ENCODE measurements at regions not wholly inside any gene's neighbourhood (a gene's known extent, or its start where the extent isn't known, plus 50 kb on each side); places are given as distances from the start of the nearest gene placed in this dataset.
"Not testable (repeated sequence)": the region's sequence is repeated elsewhere in the genome, so short reads cannot be mapped to it uniquely, and the experiment has no call there.

DNA sequence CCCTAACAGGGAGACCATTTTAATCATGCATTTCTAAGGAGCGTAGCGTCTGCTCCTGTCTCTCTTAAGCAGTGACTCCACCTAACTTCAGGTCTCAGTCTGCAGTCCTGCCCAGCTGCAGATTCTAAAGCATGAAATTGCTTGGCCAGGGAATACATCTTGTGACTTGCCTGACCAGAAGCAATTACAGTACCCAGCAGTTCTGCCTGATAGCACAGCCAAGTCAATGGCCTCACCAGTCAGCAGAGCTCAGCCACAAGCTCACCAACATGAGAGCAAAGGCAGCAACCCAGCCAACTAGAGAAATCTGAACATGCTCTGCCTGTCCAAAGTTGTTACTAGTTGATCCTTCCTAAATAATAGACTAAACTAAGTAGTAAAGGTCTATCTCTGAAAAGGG is 2011.9 kb upstream of the PCDH10 start:
- no peak for DNase-seq

DNA sequence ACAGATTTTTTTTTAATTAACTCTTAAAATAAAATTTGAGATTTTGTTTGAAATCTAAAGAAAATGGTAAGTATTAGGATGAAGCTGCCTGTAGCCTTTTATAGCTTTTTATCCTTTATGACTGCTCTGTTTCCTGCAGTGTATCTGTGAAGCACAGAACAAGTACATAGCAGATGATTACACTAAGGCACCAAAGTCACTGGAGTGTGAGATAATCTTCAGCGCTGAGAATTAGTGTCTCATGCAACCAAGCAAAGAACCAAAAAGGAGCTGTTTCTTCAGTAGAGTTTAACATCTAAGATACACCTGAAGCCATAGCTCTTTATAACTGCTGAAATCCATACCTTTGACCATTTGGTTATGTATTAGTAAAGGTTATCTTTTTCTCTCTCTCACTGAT is 1989.8 kb upstream of the PCDH10 start:
- DNase-seq, result no peak

DNA sequence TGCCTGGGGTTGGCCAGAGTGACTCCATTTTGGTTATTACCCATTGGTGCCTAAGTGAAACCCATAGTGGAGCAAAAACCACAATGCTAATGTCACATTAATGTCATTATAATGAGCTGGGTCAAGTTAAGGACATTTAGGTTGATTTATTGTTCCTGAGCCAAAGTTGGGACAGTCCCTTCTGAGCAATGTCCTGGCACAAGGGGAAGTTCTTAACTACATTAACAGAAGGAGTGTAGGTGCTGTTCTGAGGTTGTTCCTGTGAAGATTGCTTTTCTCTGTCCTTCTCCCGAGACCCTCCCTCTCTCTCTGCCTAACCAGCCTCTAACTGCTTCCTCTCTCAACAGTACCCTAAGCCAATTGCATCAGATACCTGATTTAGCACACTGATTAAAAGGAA is 1956.8 kb upstream of the PCDH10 start:
- DNase-seq, result no peak

DNA sequence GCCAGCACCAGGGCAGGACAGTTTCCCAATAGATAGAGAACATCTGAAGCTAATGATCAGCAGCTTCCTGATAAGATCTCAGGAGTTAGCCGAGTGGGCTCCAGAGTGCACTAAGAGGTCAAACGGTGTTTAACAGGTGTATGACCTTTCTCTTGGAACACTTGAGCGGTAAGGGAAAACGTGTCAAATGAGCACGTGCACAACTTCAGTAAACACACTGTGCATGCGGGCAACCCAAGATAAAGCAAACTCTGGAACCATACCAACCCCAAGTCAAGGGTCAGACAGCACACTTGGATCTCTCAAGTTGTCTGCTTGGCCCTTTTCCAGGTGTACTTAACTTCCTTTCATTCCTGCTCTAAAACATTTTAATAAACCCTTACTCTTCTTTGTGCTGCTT is 1941.5 kb upstream of the PCDH10 start:
- no peak for DNase-seq

DNA sequence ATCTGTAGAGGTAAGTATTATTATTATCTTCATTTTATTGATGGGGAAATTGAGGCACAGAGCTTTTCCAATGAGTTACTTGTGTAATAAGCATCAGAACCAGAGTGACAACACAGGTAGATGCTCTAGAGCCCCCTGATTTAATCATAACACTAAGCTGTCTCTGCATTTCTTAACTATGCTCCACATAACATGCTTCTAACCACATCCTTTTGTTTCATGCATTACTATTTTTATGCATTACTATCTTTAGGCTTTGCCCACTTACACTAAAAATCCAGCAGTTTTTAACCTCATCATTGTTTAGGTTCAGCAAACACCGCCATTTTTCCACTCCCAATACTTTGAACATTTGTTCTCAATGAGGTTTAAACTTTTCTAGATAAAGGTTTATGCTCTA is 1900.8 kb upstream of the PCDH10 start:
- DNase-seq, result no peak

DNA sequence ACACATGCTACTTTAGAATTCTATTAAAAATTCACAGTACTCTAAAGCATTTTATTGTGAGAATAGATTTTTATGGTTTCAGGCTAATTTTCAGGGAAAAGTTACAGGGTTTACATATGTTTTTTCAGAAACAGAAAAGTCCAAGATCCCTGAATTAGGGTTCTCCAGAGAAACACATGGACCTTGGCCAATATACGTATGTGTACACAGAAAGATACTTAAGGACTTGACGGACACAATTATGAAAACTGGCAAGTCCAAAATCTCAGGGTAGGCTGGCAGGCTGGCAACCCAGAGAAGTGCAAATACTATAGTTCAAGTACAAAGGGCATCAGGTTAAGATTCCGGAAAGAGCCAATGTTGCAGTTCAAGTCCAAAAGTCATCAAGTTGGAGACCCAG is 1897.8 kb upstream of the PCDH10 start:
- no peak for DNase-seq

DNA sequence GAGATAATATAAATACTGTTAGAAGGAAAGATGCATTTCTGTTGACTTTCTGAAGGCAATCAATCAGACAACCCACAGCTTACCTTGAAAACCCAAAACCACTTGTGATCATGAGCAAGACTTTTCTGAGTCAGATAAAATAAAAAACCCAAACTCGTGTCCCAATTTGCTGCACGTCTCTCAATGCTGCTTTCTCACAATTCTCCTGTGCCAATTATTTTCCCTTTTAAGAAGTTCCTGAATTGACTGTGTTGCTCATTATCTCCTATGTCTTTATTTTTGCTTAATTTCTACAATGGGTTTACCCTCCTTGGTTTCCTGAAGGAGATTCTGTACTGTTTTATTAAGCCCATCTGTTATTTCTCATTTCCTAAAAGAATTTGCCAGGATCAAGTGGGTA is 1891.9 kb upstream of the PCDH10 start:
- DNase-seq, result no peak

DNA sequence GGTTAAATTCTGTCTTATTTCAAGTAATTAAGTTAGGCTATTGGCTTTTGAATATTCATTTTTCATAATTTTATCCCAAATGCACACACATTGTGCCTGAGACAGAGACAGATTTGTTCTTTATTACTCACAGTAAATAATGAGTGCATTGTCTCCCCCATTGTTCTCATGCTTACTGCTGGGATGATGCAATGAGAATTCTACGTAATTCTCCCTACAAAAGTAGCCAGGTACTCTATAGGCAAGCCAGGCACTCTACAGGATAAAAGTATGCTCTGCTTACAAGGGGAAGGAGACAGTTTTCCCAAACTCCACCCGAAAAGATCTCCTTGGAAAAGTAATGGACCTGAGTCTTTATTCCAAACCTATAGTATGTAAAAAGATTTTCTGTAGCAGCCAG is 1890.7 kb upstream of the PCDH10 start:
- no peak for DNase-seq

DNA sequence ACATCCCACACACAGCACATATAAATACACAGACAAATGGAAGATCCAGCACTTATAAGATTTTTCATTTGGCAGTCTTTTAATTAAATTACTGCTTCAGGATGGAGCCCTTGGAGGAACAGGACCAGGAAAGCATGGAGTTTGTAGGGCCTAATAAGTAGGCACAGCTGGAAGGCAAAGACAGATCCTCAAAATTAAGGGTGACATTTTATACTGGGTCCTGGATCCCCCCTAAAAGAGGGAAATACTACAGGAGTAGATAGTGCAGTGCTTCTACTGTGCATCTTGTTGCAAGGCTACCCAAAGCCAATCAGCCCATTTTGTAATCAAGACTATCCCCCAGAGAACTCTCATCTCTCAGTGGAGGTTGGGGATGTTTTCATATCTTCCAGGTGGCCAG is 1860.7 kb upstream of the PCDH10 start:
- DNase-seq, result no peak

DNA sequence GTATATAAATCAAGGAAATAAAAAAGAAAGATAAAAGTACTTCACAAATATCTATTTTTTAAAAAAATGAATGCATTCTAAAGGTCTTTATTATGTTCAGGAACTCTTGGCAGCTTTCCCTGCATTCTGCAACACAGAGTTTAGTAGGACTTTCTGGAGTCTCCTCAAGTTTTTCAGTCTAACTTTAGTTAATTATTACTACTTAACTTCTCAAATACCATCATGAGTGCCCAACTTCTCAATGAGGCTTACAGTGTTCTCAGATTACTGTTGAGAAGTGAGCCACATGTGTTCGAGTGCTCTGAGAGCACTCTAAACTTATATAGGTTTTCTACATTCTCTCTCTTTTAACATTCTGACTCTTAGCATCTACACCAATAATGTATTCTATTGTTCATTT is 1852.9 kb upstream of the PCDH10 start:
- DNase-seq, result no peak

DNA sequence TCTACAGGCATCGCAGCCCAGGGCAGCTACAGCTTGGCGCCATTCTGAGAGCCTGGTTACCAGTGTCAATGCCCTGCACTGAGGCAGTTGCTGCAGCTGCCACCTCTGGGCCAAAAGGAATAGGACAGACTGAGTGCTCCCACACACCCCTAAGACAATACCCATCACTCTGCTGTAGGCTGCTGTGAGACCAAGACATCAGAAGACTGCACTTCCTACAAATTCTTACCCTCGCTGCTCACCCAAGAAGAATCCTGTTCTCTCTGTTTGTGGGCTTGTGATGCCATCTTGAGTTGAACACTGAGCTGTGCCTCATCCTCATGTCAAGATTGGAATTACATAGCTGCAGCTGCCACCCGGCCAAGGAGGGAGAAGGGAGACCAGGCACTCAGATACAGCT is 1847.0 kb upstream of the PCDH10 start:
- DNase-seq, result no peak

DNA sequence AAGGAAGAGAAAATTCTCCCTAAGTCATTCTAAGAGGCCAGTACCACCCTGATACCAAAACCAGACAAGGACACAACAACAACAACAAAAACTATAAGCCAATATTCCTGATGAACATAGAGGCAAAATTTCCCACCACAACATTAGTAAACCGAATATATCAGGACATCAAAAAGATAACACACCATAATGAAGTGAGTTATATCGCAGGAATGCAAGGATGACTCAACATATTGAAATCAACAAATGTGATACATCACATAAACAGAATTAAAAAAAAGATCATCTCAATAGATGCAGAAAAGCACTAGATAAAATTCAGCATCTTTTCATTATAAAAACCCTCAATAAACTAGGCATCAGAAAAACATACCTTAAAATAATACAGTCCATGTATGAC is 1844.4 kb upstream of the PCDH10 start:
- no peak for DNase-seq

DNA sequence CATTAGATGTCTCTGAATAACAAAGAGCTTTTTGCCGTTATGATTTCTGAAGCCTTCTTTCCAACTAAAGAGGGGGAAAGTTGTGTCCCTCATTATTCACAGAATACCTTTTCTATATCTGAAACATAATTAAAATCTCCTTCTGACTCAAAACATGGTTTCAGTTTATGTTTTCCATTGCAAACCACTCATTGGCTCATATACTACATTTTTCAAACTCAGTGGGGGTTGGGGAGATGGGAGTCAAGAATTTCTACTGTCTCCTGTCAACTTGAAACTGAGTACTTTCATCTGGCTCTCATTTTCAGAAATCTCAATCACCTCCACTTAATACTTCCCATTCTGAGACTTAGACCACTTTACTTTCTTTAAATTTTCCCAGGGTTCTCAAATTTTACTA is 1839.5 kb upstream of the PCDH10 start:
- DNase-seq, result no peak

DNA sequence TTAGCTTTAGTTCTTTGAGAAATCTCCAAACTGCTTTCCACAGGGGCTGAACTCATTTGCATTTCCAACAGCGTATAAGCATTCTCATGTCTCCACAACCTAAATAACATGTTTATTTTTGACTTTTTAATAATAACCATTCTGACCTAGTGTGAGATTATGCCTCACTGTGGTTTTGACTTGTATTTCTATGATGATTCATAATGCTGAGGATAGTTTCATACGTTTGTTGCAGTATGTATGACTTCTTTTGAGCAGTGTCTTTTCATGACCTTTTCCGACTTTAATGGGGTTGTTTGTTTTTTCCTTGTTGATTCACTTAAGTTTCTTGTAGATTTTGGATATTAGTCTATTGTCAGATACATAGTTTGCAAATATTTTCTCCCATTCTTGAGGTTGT is 1833.0 kb upstream of the PCDH10 start:
- DNase-seq, result no peak

DNA sequence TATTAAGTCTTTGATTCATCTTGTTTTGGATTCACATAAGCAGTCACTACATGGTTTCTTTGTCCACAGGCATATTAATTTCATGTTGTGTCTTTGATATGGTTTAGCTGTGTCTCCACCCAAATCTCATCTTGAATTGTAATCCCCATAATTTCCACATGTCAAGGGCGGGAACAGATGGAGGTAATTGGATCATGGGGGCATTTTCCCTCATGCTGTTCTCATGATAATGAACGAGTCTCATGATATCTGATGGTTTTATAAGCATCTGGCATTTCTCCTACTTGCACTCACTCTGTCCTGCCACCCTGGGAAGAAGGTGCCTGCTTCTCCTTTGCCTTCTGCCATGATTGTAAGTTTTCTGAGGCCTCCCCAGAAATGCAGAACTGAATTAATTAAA is 1811.2 kb upstream of the PCDH10 start:
- no peak for DNase-seq

DNA sequence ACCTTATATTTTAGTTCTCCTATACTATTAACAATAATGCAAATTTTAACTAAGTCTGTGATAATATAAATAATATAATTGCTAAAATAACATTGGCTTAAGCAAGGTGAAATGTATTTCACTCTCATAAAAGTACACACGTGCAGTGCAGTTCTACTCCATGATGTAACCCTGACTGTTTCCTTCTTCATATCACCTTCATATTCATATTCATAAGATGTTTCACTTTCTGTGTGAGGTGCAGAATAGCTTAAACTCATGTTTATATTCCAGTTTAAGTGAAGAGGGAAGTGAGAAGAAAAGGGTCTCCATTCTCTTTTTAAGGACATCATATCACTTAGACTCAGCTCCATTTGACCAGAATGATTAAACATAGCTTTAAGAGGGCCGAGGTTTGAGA is 1810.0 kb upstream of the PCDH10 start:
- no peak for DNase-seq

DNA sequence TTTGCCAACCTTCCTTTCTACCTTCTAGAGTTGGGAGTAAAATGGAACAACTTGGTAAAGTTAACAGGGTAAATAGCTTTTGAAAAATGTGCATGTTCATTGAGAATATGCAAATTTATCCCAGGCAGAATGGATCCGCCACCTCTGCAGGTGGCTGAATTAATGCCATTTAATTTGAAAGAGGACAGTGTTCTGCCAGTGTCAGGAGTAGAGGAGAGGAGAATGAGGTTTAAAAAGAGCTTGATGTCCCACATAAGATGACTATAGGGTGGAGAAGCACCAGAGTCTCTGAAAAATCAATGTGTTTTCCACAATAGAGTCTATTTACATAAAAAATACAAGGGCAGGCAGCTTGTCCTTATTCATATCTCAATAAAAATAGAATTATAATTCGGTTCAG is 1804.3 kb upstream of the PCDH10 start:
- DNase-seq, result no peak

DNA sequence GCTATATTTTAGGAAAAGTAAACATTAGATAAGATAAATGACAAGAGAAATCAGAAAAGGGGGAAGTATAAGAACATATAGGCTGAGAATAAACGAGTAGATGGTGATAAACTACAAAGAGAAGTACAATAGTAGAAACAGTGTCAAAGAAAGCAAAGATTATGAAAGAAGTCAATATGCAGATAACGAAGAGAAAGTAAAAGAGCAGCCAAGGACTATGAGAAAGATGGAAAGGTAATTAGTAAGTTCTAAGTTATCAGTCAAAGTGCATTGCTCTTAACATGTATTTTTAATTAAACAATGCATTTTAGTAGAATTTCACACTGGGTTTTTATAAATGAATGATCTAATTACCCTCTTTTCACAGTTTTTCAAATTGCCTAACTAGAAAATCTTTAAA is 1801.3 kb upstream of the PCDH10 start:
- DNase-seq, result no peak

DNA sequence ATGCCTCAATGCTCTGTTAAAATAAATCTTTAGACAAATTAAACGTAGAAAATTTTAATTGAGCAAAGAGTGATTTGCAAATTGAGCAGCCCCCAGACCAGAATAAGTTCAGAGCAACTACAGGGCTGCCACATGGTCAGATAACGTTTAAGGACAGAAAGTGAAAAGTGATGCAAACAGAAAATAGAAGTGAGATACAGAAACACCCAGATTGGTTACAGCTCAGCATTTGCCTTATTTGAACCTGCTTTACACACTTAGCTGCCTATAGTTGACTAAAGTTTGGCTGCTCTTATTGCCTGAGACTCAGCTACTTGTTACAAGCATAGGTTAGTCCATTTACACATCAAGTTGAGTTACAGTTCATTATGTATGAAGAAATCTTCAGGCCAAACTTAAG is 1800.8 kb upstream of the PCDH10 start:
- DNase-seq, result no peak

DNA sequence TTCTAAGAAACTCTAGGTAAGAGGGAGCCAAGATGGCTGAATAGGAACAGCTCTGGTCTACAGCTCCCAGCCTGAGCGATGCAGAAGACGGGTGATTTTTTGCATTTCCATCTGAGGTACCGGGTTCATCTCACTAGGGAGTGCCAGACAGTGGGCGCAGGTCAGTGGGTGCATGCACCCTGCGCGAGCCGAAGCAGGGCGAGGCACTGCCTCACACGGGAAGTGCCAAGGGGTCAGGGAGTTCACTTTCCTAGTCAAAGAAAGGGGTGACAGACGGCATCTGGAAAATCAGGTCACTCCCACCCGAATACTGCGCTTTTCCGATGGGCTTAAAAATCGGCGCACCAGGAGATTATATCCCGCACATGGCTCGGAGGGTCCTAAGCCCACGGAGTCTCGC is 1796.7 kb upstream of the PCDH10 start:
- DNase-seq, result not testable (repeated sequence)

DNA sequence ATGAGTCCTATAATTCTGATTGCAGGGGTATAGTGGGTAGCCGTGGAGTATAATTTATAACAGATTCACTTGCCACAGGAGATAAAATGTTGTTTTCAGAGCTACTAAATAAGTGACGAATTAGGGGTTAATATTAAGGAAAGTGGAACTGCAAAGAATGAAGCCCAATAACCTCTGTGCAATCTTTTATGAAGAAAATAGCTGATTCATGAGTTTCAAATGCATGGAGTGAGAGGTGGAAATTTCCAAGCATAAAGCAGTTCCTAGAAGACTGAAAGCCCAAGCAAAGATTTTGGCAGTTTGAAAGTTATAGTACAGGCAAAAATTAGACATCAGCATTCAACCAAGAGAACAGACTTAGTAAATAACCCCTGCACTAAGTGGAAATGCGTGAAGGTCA is 1782.4 kb upstream of the PCDH10 start:
- no peak for DNase-seq

DNA sequence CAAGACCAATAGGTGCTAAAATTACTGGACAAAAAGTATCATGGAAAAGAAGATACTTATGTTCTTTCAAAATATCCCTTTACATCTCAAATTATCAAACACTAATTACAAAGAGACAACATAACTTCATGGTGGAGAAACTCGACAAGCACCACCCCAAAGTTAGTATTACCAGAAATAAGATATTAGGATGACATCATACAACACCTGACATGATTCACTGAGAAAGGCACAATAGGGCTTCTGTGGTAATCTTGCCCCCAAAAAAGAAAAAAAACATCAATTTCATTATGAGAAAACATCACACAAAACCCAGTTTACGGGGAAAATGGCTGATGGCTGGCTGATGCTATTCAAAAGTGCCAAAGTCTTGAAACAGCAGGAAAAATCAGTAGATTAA is 1781.7 kb upstream of the PCDH10 start:
- DNase-seq, result no peak

DNA sequence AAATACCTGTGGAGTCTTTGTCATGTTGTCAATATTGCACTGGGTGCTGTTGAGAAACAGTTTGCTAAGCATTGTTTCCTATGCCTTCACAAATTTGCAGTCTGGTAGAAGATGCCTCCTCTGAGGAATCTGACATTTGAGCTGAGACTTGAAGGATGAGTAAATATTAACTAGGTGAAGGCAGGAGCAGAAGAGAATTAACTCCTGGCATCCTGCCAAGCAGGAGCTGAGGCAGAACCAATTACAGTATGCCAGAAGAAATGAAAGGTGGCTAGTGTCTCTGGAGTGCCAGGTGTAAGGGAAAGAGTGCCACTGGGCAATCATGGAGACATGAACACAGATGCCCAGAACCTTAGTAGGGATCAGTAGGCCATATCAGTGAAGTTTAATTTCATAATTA is 1778.2 kb upstream of the PCDH10 start:
- DNase-seq, result no peak

DNA sequence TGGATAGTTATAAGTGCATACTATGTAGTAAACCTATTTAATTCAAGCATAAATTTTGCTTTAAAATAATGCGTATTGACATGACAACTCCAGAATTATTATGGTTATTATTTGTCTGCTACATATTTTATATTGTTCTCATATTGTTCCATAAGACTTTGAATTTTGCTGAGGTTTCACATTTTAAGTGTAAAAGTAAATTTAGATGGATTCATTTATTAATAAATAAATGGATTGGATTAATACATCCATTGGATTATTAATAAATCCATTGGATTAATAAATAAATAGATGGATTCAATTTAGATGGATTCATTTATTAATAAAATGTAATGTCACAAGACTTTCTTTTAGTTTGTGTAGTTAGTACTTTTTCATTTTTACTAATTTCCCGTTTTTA is 1768.0 kb upstream of the PCDH10 start:
- DNase-seq, result no peak

DNA sequence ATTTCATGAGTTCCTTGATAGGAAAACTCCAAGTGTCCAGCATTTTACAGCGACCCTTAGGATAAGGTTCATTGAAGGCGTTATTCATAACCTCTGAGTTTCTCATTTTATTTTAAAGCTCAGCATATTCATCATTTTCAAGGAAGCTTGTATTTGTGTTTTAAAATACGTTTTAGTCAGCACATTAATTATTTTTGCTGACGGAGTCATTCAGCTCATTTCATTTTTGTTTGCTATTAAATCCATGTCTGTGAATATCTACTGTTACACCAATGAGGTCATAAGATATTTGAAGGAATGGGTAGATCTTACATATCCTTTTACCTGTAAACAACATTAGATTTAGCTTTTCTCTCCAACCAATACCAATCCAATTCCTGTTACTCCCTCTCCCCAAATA is 1766.3 kb upstream of the PCDH10 start:
- DNase-seq, result no peak

DNA sequence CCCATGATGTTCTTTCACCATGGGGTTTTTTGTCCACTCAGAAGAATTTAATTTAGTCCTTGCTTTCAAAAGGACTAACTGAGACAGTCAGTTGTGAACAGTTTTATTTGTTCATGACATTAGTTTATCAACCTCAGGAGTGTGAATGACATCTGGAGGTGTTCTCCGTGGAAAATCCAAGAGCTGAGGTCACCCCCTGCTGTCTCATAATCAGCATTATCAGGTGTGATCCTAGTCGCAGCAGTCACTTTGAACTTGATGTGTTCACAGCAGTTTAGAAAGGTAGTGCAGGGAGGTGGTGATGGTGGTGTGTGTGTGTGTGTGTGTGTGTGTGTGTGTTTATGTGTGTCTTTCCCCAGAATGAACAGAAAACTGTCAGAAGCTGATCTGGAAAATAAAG is 1760.8 kb upstream of the PCDH10 start:
- DNase-seq, result no peak

DNA sequence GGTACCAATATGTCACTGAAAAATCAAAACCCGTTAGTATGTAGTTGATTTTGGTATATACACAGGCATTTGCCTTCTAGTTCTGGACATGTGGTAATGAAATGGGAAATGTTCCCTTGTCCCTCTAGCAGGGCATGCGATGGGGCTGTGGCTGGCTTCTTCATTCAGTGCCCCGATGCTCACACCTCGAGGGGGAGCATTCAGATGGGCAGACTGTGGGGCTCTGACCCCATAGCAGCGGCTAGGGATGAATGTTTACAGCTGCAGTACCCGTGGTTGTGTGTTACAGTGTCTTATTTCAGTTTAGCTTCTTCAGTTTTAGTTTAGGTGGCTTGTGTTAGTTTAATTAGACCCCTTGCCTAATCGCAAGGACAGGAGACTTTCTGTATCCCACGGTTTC is 1741.0 kb upstream of the PCDH10 start:
- no peak for DNase-seq
